Peyer's patch (tissue), 4 donors: ENCODE measurements at regions not wholly inside any gene's neighbourhood (a gene's known extent, or its start where the extent isn't known, plus 50 kb on each side); places are given as distances from the start of the nearest gene placed in this dataset.

Source experiments
- POLR2A ChIP-seq, 2 donors: fragments of 450-650 bp; IDR thresholded peaks; one replicate each; pipeline ENCODE4 v1.5.1; 2017; ENCODE audit warnings: antibody characterized with exemption in 2 of 2, mild to moderate bottlenecking in 2 of 2, moderate library complexity in 2 of 2
- TF ChIP-seq, protein P1 (sequence below), 6 experiments: fragments of 450-650 bp in 4 of 6; fragments of 200-600 bp in 2 of 6; sonication (generic) in 1 of 6; IDR thresholded peaks; one replicate each; pipeline ENCODE4 v1.5.1; 2017 to 2019; ENCODE audit warnings: antibody characterized with exemption in 6 of 6, mild to moderate bottlenecking in 3 of 6, moderate library complexity in 1 of 6

DNA sequence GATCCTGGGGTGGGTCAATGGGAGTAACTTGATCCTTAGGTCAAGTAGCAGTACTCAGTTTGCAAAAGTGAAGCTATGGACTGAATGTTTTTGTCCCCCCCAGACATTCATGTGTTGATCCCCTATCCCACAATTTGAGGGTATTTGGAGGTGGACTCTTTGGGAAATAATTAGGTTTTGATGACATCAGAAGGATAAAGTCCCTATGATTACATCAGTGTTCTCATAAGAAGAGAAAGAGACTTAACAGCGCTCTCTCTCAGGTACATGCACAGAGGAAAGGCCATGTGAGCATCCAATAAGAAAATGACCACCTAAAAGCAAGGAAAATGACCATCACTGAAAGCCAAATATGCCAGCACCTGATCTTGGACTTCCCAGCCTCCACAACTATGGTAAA lies 550.8 kb downstream of the FOXG1 start:
- no peak for TF ChIP-seq POLR2A (IDR thresholded peaks at IDR 0.05)
- TF ChIP-seq, protein P1, sequence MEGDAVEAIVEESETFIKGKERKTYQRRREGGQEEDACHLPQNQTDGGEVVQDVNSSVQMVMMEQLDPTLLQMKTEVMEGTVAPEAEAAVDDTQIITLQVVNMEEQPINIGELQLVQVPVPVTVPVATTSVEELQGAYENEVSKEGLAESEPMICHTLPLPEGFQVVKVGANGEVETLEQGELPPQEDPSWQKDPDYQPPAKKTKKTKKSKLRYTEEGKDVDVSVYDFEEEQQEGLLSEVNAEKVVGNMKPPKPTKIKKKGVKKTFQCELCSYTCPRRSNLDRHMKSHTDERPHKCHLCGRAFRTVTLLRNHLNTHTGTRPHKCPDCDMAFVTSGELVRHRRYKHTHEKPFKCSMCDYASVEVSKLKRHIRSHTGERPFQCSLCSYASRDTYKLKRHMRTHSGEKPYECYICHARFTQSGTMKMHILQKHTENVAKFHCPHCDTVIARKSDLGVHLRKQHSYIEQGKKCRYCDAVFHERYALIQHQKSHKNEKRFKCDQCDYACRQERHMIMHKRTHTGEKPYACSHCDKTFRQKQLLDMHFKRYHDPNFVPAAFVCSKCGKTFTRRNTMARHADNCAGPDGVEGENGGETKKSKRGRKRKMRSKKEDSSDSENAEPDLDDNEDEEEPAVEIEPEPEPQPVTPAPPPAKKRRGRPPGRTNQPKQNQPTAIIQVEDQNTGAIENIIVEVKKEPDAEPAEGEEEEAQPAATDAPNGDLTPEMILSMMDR (IDR thresholded peaks at IDR 0.05): no peak
